Memory B cell (primary cell): ENCODE measurements at regions not wholly inside any gene's neighbourhood (a gene's known extent, or its start where the extent isn't known, plus 50 kb on each side); places are given as distances from the start of the nearest gene placed in this dataset.

Experiments
- ATAC-seq: fragments of 150-1000 bp; cut with Tn5 transposase; 2 replicates; pipeline ENCODE4 v1.10.0; 2021; ENCODE audit warnings: low read depth, mild to moderate bottlenecking, moderate library complexity
- DNase-seq, 2 donors: peaks; one replicate each; pipeline ENCODE4 v3.0.0; 2022; ENCODE audit warnings: low spot score in 2 of 2
- H3K27ac Mint-ChIP-seq: one replicate; pipeline ENCODE4 v1.8.0; 2022; ENCODE audit warnings: mild to moderate bottlenecking, moderate library complexity, mixed read lengths
- H3K27me3 Mint-ChIP-seq: one replicate; pipeline ENCODE4 v1.8.0; 2022; ENCODE audit warnings: mixed read lengths
- H3K36me3 Mint-ChIP-seq: one replicate; pipeline ENCODE4 v1.8.0; 2022; ENCODE audit warnings: mild to moderate bottlenecking, mixed read lengths
- H3K4me1 Mint-ChIP-seq: one replicate; pipeline ENCODE4 v1.8.0; 2022; ENCODE audit warnings: mixed read lengths
- H3K4me3 Mint-ChIP-seq: one replicate; pipeline ENCODE4 v1.8.0; 2022; ENCODE audit warnings: mild to moderate bottlenecking, moderate library complexity, mixed read lengths
- H3K9me3 Mint-ChIP-seq: one replicate; pipeline ENCODE4 v1.8.0; 2022; ENCODE audit warnings: mixed read lengths

DNA sequence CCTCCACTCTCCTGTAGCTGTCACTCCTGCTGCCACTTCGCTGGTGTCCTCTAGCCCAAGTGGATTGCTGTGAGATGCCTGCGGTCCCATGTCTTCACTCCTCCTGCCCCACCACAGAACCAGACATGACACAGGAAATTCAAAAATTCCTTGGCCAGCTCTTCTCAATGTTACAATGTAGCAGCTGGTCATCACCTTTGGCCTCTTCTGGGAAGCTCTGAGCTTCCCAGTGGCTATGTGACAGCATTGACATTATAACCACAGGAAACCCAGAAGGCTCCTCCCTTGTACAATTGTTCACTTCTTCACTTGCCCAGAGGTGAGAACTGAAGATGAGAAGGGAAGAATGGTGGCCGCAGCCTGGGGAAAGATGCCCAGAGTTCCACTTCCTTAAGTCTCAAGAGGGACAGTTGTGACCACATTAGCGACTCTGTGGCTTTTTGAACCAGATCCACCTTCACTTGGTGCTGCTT is 76.1 kb upstream of the NAA20 start:
- DNase-seq, result no peak
- Mint-ChIP-seq H3K27me3 (no peaks in the 10 kb centered on the region), H3K9me3 (no peaks in the 10 kb centered on the region), H3K4me1 (peaks cover 19% of the 10 kb centered on the region), H3K4me3 (no peak overlapping the region), H3K27ac (no peak overlapping the region), H3K36me3 (no peaks in the 10 kb centered on the region)
- no peak for ATAC-seq

DNA sequence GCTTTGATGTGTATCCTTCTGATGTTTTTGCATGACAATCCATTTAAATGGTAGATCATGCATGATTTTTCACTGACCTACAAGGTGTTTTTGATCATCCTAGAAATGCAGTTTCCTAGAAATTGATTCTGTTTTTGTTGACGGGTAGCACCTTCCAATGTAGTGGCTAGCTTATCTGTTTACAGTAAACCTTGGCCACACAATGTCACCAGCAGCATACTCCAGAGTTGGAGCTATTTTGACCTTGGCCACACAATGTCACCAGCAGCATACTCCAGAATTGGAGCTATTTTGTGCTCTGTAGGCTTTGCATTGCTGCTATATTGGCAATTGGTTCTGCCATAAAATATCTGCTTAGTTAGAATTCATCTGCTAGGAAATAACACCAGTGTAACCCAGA is 74.6 kb upstream of the NAA20 start:
- H3K4me3 Mint-ChIP-seq, result no peak overlapping the region
- peaks cover 11% of the 10 kb centered on the region for H3K4me1 Mint-ChIP-seq
- H3K36me3 Mint-ChIP-seq, result no peaks in the 10 kb centered on the region
- no peaks in the 10 kb centered on the region for H3K9me3 Mint-ChIP-seq
- no peak overlapping the region for H3K27ac Mint-ChIP-seq
- ATAC-seq (no peak), DNase-seq (no peak)
- H3K27me3 Mint-ChIP-seq, result no peaks in the 10 kb centered on the region

DNA sequence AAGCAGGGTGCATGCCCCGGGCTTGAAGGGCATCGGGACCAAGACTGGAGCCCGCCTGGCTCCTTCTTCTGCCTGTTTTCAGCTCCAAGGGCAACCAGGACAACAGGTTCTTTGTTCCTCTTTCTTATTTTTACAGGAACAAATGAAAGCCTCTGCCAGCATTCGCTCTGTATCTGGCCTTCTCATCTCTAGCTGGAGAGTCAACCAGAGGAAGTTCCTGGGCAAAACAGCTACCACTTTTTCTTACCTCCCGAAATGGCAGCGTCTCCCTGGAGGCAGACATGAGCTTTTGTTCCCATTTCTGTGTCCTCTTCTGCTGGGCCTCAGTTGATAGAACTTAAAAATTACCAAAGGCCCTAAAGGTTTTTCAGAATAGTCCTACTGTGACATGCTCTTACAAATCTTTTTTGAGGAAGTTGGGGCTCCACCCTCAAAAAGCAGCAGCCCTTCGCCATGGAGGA is 74.1 kb upstream of the NAA20 start:
- H3K4me3 Mint-ChIP-seq, result no peak overlapping the region
- H3K4me1 Mint-ChIP-seq, result peaks cover 6% of the 10 kb centered on the region
- DNase-seq, result no peak
- no peaks in the 10 kb centered on the region for H3K9me3 Mint-ChIP-seq
- no peak overlapping the region for H3K27ac Mint-ChIP-seq
- no peaks in the 10 kb centered on the region for H3K36me3 Mint-ChIP-seq
- ATAC-seq, result no peak
- no peaks in the 10 kb centered on the region for H3K27me3 Mint-ChIP-seq

DNA sequence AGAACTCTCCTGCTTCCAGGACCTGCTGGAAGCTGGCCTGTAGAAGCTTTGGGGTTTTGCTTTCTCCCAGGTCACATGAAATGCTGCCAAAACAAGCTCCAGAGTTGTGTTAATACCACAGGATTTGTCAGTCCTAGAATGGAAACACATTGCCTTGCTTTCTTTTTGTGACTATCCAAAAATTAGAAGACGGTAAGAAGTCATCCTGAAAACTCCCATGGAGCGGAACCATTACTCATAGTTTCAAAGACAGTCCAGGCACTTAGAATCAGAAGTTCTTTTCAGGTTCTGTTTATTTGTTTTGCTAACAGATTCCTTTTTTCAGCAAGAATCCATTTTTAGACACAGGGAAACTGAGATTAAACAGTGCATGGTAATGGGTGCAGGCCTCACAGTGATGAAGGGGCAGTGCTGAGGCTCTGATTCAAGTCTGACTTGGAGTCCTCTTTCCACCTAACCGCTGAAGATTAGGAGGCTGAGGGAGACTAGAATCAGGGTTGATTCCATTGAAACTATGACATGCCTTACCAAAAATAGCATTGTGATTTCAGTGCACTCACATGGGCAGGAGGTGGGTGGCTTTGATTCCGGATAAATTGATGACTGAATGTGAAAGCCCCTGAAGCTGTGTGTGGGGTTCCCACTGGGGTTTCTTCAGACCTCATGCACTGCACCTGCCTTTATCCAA is 72.2 kb upstream of the NAA20 start:
- peaks cover 3% of the 10 kb centered on the region for H3K4me1 Mint-ChIP-seq
- no peak overlapping the region for H3K27ac Mint-ChIP-seq
- H3K36me3 Mint-ChIP-seq, result no peaks in the 10 kb centered on the region
- H3K9me3 Mint-ChIP-seq, result no peaks in the 10 kb centered on the region
- no peak for DNase-seq
- no peak for ATAC-seq
- H3K27me3 Mint-ChIP-seq, result no peaks in the 10 kb centered on the region
- no peak overlapping the region for H3K4me3 Mint-ChIP-seq

DNA sequence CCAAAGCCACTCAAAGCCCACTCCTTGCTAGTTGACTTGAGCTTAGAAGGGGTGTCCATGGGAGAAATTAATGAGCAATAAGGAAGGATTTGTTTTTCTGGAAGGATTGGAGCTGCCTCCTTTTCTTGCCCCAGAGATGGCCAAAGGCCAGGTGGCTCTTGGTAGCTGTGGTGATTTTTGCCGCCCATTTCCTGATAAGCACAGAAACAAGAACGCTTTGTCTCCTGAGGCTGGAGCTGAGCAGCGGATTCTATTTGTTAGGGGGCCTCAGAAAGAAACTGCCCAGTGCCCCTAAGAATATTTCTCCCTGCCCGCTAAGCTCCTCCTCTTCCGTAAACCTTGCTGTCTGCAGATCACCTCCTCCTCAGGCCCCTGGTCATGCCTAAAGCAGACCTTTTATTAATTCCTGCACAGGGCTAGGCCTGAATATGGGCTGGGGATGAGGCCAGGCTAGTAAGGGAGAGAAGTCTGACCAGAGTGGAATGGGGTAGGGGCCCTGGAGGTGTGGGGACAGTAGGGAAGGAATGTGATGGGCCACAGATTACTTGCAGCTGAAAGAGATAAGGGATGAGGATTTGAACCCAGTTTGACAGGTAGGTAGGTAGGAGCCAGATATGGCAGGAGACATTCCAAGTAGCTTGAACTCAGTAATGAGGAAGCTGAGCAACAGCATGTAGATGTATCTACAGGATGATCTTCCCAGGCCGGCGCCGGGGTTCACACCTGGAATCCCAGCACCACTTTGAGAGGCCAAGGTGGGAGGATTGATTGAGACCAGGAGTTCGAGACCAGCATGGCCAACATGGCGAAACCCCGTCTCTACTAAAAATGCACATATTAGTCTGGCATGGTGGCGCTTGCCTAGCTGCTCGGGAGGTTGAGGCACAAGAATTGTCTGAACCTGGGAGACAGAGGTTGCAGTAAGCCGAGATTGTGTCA is 71.2 kb upstream of the NAA20 start:
- Mint-ChIP-seq H3K4me1 (peaks cover 3% of the 10 kb centered on the region), H3K9me3 (no peaks in the 10 kb centered on the region), H3K4me3 (no peak overlapping the region), H3K36me3 (no peaks in the 10 kb centered on the region), H3K27me3 (no peaks in the 10 kb centered on the region), H3K27ac (no peak overlapping the region)
- ATAC-seq (no peak), DNase-seq (no peak)

DNA sequence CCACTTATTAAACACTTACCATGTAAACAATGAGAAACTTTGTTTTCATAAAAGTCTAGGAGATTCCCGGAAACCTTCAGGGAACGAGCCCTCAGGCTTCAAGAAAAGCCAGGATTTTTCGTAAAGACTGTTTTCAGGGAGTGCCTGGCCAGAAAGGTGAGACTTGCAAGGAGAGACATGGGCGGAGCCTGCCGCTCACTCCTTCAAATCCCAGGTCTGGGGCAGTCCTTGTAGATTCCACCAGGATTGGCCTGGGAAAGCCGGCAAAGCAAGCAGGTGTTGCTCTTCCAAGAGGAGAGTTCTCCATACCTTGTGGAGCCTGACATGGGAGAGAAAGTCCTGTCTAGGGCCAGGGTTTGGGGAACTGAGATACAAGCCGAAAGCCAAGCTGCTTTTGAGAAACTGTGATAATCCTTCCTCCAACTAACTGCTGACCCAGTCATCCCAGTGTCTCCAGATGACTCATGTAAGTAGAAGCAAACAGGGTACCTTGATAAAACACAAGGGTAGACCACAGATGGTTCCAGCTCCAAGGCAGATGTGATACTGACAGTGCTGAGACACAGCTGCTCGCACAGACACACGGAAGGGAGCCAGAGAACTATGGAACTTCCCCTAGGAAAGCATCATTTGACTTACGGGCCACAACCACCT is 69.4 kb upstream of the NAA20 start:
- no peak for DNase-seq
- H3K9me3 Mint-ChIP-seq, result no peaks in the 10 kb centered on the region
- H3K27me3 Mint-ChIP-seq, result no peaks in the 10 kb centered on the region
- no peaks in the 10 kb centered on the region for H3K36me3 Mint-ChIP-seq
- no peak for ATAC-seq
- peaks cover 3% of the 10 kb centered on the region for H3K4me1 Mint-ChIP-seq
- H3K27ac Mint-ChIP-seq, result no peak overlapping the region
- H3K4me3 Mint-ChIP-seq, result no peak overlapping the region

DNA sequence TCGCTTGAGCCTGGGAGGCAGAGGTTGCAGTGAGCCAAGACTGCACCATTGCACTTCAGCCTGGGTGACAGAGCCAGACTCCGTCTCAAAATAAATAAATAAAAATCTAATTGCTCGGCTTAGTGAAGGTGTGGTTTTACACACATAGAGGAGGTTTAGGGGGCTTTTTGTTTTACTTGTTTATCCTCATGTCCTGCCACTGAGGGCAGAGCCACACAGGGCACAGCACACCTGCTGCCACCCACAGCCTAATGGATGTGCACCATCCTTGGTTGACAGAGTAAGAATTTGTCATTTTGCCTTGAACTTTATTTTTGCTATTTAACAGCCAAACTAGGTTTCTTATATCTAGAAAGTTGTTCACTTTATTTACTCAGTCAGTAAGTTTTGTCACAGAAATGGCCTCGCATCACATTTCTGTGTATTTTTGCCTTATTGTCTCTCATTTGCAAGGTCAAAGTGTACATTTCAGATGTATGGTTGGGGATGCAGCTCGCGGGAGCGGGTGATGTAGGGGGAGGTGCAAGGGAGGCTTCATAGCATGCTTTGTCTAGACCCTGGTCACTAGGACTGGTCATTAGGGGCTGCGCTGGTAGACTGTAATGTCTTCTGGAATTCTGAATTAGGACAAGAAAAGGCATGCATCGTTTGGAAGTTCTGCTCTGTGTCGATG is 67.8 kb upstream of the NAA20 start:
- Mint-ChIP-seq H3K27ac (no peak overlapping the region), H3K27me3 (no peaks in the 10 kb centered on the region), H3K4me1 (peaks cover 2% of the 10 kb centered on the region), H3K4me3 (no peak overlapping the region), H3K36me3 (no peaks in the 10 kb centered on the region), H3K9me3 (no peaks in the 10 kb centered on the region)
- ATAC-seq, result no peak
- DNase-seq, result no peak

DNA sequence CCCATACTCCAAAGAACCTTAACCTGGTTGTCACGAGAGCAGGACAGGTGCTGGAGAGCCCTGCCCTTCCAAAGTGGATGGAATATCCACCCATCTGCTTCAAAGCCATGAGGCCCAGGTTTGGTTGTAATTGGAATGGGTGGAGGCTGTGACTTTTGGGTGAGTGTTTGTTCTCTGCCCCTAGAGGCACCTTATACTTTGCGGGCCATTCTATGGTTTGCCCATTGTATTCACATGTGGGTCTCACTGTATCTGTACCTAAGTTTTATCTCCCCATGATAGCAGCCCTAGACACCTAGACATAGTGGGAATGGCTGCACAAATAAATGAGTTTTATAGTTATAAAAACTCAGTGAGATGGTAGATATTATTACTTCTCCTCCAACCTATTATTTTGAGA is 67.1 kb upstream of the NAA20 start:
- Mint-ChIP-seq H3K27ac (no peak overlapping the region), H3K4me1 (peaks cover 2% of the 10 kb centered on the region), H3K9me3 (no peaks in the 10 kb centered on the region), H3K4me3 (no peak overlapping the region), H3K27me3 (peaks cover 1% of the 10 kb centered on the region), H3K36me3 (no peaks in the 10 kb centered on the region)
- DNase-seq (no peak), ATAC-seq (no peak)

DNA sequence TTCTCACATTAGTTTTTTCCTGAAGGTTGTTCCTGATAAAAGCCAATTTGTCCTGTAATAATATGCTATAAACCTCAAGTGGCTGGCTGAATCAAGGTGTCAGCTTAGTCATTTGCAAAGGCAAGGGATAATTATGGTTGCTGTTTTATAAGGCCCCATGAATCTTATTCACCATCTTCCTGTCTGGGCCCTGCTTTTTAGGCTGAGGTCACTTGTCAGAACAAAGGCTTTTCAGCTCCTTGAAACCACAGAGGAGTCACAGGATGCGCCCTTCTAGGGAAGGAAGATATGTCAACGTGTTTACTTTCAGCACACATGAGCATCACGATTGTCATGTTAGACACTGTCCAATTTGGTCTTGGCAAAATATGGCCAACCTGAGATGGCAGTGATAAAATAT is 64.8 kb upstream of the NAA20 start:
- H3K4me1 Mint-ChIP-seq, result peaks cover 2% of the 10 kb centered on the region
- H3K36me3 Mint-ChIP-seq, result no peaks in the 10 kb centered on the region
- no peak overlapping the region for H3K4me3 Mint-ChIP-seq
- DNase-seq, result no peak
- no peak for ATAC-seq
- H3K9me3 Mint-ChIP-seq, result no peaks in the 10 kb centered on the region
- no peak overlapping the region for H3K27ac Mint-ChIP-seq
- H3K27me3 Mint-ChIP-seq, result peaks cover 2% of the 10 kb centered on the region

DNA sequence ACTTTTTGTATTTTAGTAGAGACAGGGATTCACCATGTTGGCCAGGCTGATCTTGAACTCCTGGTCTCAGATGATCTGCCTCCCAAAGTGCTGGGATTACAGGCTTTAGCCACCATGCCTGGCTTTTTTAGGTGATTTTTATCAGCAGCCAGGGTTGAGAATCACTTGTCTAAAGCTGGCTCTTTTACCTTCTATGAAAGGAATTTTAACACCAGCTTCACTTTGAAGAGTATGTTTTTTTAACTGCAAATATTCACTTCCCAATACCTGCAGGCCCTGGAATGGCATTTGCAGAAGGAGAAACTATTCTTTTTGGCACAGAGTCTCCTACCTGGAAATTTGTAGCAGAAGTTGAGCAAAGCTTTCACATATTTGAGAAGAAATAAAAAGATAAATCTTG is 63.6 kb upstream of the NAA20 start:
- Mint-ChIP-seq H3K4me1 (peaks cover 2% of the 10 kb centered on the region), H3K4me3 (no peak overlapping the region), H3K27ac (no peak overlapping the region), H3K27me3 (peaks cover 2% of the 10 kb centered on the region), H3K9me3 (no peaks in the 10 kb centered on the region), H3K36me3 (no peaks in the 10 kb centered on the region)
- no peak for ATAC-seq
- no peak for DNase-seq

DNA sequence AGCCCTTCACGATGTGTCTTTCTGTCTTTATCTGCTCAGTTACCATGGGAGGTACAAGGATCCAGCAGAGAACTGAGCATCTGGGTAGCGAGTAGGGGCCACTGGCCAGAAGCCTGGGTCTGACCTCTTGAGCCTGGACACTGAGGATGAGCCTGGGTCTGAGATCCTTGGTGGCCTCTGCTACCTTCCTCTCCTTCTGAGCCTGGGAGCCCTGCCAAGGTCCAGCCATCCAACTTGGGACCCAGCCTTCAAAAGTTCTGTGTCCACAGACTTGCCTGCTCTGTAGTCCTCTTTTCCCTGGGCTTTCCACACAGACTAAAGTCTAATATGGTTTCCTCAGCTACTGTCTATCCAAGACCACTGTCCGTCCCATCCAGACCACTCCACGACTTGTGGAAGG is 60.2 kb upstream of the NAA20 start:
- no peaks in the 10 kb centered on the region for H3K9me3 Mint-ChIP-seq
- H3K27me3 Mint-ChIP-seq, result peaks cover 4% of the 10 kb centered on the region
- no peak overlapping the region for H3K4me3 Mint-ChIP-seq
- H3K36me3 Mint-ChIP-seq, result no peaks in the 10 kb centered on the region
- DNase-seq (no peak), ATAC-seq (no peak)
- H3K4me1 Mint-ChIP-seq, result peaks cover 3% of the 10 kb centered on the region
- no peak overlapping the region for H3K27ac Mint-ChIP-seq

DNA sequence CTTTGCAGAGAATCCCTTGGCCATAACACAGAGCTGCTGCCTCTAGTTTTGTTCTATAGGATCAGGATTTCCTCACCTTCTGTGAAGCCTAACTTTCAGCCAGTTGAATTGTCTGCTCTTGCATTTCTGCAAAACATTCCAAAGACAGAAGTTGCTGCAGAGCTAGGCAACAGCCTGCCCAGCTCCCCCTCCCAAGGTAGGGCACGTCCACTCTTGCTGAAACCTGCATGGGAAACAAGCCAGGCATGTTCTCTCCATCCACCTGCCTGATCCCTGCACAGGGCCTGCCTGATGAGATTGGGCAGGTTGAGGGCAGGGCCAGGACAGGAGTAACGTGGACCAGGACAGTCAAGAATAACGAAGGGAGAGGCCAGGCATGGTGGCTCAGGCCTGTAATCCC is 58.9 kb upstream of the NAA20 start:
- DNase-seq (no peak), ATAC-seq (no peak)
- H3K4me3 Mint-ChIP-seq, result no peak overlapping the region
- peaks cover 3% of the 10 kb centered on the region for H3K4me1 Mint-ChIP-seq
- no peaks in the 10 kb centered on the region for H3K9me3 Mint-ChIP-seq
- no peaks in the 10 kb centered on the region for H3K36me3 Mint-ChIP-seq
- H3K27ac Mint-ChIP-seq, result no peak overlapping the region
- H3K27me3 Mint-ChIP-seq, result peaks cover 4% of the 10 kb centered on the region

DNA sequence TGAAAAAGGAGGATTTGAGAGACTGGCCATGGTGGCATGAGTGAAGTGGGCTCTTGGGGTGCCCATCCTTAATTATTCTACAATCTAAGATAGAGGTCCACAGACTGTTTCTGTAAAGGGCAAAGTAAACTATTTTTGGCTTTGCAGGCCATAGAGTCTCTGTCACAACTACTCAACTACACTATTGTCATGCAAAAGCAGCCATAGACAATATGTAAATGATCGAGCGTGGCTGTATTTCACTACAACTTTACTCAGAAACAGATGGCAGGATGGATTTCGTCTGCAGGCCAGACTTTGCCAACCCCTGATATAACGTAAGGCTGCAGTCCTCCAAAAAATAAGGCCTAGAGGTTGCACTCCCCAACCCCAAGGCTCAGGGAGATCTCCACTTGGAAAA is 58.2 kb upstream of the NAA20 start:
- no peak for ATAC-seq
- Mint-ChIP-seq H3K27me3 (peaks cover 4% of the 10 kb centered on the region), H3K9me3 (no peaks in the 10 kb centered on the region), H3K36me3 (no peaks in the 10 kb centered on the region), H3K4me1 (peaks cover 2% of the 10 kb centered on the region), H3K4me3 (no peak overlapping the region), H3K27ac (no peak overlapping the region)
- DNase-seq, result no peak

DNA sequence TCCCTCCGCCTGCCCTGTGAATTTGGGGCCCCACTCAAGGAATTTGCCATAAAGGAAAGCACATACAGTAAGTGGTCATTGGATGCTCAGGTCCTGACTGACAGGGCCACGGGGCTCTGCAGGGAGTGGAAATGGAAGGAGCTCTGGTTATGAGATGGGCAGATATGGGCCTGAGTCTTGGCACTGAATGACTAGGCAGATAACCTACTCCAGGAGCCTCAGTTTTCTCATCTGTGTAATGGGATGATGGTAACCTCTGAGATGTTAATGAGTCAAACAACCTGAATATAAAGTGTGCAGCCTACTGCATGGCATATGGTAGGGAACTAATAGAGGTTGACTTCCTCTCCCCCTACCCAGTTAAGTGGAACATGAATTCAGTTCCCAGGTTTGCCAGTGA is 56.4 kb upstream of the NAA20 start:
- peaks cover 2% of the 10 kb centered on the region for H3K27me3 Mint-ChIP-seq
- H3K4me1 Mint-ChIP-seq, result peaks cover 2% of the 10 kb centered on the region

More for the DNA sequence above, 56.4 kb upstream of the NAA20 start:
- ATAC-seq (no peak), DNase-seq (no peak)
- no peaks in the 10 kb centered on the region for H3K36me3 Mint-ChIP-seq
- H3K9me3 Mint-ChIP-seq, result no peaks in the 10 kb centered on the region
- no peak overlapping the region for H3K4me3 Mint-ChIP-seq
- no peak overlapping the region for H3K27ac Mint-ChIP-seq
